Activated CD4-positive, alpha-beta T cell treated with anti-CD3 and anti-CD28 coated beads for 36 hours (primary cell): ENCODE measurements at regions not wholly inside any gene's neighbourhood (a gene's known extent, or its start where the extent isn't known, plus 50 kb on each side); places are given as distances from the start of the nearest gene placed in this dataset.
A peak's percentile ranks its signal among the peaks of the same experiment; 100 is the strongest.
"Not testable (repeated sequence)": the region's sequence is repeated elsewhere in the genome, so short reads cannot be mapped to it uniquely, and the experiment has no call there.

Experiments
- ATAC-seq: fragments of 200-7000 bp; cut with Tn5 transposase; one replicate; pipeline ENCODE4 v1.10.0; 2021; ENCODE audit warnings: mild to moderate bottlenecking, moderate library complexity
- CTCF ChIA-PET: fragments of 350-600 bp; sonication (Branson Sonifier 250); formaldehyde crosslinking; loops from one replicate; lab custom pipeline; 2021; ENCODE audit warnings: antibody characterized with exemption; lab: Charles Lee
- POLR2A ChIA-PET: fragments of 350-600 bp; sonication (Branson Sonifier 250); formaldehyde crosslinking; loops from one replicate; lab custom pipeline; 2021; ENCODE audit warnings: antibody characterized with exemption, inconsistent platforms; lab: Charles Lee
- DNase-seq: peaks from one replicate; pipeline ENCODE4 v3.0.0-alpha.2; 2020
- H3K27ac Mint-ChIP-seq: one replicate; pipeline ENCODE4 v1.8.0; 2021; ENCODE audit warnings: mixed read lengths
- H3K27me3 Mint-ChIP-seq: one replicate; pipeline ENCODE4 v1.8.0; 2021; ENCODE audit warnings: mixed read lengths
- H3K36me3 Mint-ChIP-seq: one replicate; pipeline ENCODE4 v1.8.0; 2021; ENCODE audit warnings: low read depth, mixed read lengths
- H3K4me1 Mint-ChIP-seq: one replicate; pipeline ENCODE4 v1.8.0; 2021; ENCODE audit warnings: mixed read lengths
- H3K4me3 Mint-ChIP-seq: one replicate; pipeline ENCODE4 v1.8.0; 2021; ENCODE audit warnings: mild to moderate bottlenecking, moderate library complexity, mixed read lengths
- H3K9me3 Mint-ChIP-seq: one replicate; pipeline ENCODE4 v1.8.0; 2021; ENCODE audit warnings: low read depth, mixed read lengths
- intact Hi-C, 2 experiments: fragments of 100-400 bp; cut with DNase I in 1 of 2; cut with micrococcal nuclease in 1 of 2; formaldehyde crosslinking; loops; one replicate each; pipeline versions ENCODE4 v1.14.2 to v1.15.1; 2022 to 2024; cut with DNase I, micrococcal nuclease

DNA sequence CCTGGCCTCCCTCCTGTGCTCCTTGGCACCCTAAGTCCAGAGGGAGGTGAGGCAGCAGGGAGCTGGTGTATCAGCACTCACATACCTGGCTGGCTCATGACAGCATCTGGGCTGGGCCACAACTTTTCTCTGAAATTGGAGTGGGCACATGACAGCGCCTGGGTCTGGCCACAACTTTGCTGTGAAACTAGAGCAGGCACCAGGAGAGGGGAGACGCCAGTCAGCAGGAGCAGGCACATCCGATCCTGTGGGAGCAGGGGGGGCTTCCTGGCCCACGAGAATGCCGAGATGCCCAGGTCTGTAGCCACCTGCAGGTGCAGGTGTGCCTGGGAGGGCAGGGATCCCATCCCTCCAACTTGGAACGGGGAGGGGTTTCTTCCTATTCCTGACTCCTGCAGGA lies 69.7 kb upstream of the PPP3CA start:
- POLR2A ChIA-PET, result interaction anchor here (1.4 kb wide), 1 partner anchor 110 kb away, joined by 3 read pairs; no protein-coding TSS in a partner anchor

DNA sequence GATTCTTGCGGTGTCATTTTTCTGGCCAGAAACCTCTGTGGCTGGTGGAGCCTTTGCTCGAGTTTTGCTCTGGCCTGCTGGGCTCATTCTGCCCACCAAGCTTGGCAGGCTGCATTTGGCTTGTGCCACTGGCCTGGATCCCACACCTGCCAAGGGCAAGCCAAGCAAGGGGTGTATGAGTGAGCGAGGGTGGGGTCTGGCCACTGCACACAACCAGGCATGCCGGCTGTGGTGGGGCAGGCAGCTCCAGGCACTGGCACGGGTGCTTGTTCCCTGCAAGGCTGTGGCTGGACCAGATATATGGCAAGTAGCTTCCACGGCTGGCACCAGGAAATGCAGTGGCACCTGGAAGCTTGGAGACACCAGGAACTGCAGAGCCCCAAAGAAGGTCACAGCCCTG lies 68.6 kb upstream of the PPP3CA start:
- CTCF ChIA-PET, result interaction anchor here (1.0 kb wide), 1 partner anchor 33 kb away, joined by 3 read pairs; no protein-coding TSS in a partner anchor

More for the DNA sequence above, 69.7 kb upstream of the PPP3CA start:
- intact Hi-C loops, result loop anchor here in 1 of 2 experiments (5.0 to 10.0 kb wide), 4 partner anchors 380 to 1322 kb away; no protein-coding TSS in a partner anchor
- no peaks in the 10 kb centered on the region for H3K36me3 Mint-ChIP-seq
- H3K4me3 Mint-ChIP-seq, result no peak overlapping the region
- CTCF ChIA-PET, result no interaction called here
- H3K27ac Mint-ChIP-seq, result no peak overlapping the region
- DNase-seq (no peak), ATAC-seq (no peak)
- peaks cover 39% of the 10 kb centered on the region for H3K4me1 Mint-ChIP-seq
- peaks cover 41% of the 10 kb centered on the region for H3K27me3 Mint-ChIP-seq
- H3K9me3 Mint-ChIP-seq, result peaks cover 4% of the 10 kb centered on the region

DNA sequence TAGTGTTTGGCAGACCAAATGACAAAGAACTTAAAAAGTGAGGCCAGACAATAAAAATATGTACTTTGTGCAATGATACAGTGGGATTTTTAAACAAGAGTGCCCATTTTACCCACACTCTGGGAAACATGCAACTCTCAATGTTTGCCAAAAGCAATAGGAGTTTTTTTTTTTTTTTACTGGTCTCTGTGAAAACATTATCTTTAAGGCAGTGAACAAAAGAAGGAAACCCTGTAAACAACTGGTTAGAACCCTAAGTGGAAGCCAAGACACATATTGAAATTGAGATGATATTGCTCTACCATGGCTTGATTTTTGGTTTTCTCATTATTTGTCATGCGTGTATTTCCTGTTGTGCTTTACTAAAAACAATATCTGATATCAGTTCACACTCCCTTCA lies 67.2 kb upstream of the PPP3CA start:
- Mint-ChIP-seq H3K4me3 (no peak overlapping the region), H3K36me3 (no peaks in the 10 kb centered on the region), H3K27me3 (peaks cover 31% of the 10 kb centered on the region), H3K4me1 (peaks cover 30% of the 10 kb centered on the region), H3K9me3 (peaks cover 4% of the 10 kb centered on the region), H3K27ac (no peak overlapping the region)
- CTCF ChIA-PET, result no interaction called here
- DNase-seq (no peak), ATAC-seq (no peak)
- POLR2A ChIA-PET, result no interaction called here
- intact Hi-C loops, result loop anchor here in 1 of 2 experiments (10.0 kb wide), 1 partner anchor 1320 kb away; no protein-coding TSS in a partner anchor

More for the DNA sequence above, 68.6 kb upstream of the PPP3CA start:
- no peak for ATAC-seq
- H3K4me3 Mint-ChIP-seq, result no peak overlapping the region
- intact Hi-C loops, result loop anchor here in 1 of 2 experiments (5.0 to 10.0 kb wide), 4 partner anchors 379 to 1321 kb away; no protein-coding TSS in a partner anchor
- H3K27ac Mint-ChIP-seq, result no peak overlapping the region
- DNase-seq, result no peak
- H3K4me1 Mint-ChIP-seq, result peaks cover 40% of the 10 kb centered on the region
- peaks cover 4% of the 10 kb centered on the region for H3K9me3 Mint-ChIP-seq
- POLR2A ChIA-PET, result no interaction called here
- peaks cover 40% of the 10 kb centered on the region for H3K27me3 Mint-ChIP-seq
- no peaks in the 10 kb centered on the region for H3K36me3 Mint-ChIP-seq

DNA sequence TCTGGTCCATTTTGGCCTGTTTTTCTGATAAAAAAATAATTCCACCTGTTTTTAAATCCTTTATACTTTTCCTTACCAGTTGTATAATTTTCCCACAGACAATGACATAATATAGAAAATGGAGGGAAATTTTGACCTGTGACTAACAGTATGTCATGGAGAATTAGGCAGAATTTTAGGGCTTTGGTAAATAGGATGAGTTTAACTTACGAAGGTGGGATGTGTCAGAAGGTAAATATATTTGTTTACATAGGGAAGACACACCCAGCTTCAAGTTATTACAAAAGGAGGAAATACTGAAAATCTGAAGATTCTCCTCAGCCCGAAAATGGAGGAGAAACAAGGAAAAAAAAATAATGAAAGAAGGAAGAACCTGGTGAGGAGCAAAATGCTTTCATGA lies 64.6 kb upstream of the PPP3CA start:
- Mint-ChIP-seq H3K27ac (no peak overlapping the region), H3K27me3 (peaks cover 34% of the 10 kb centered on the region), H3K4me3 (no peak overlapping the region), H3K4me1 (peaks cover 7% of the 10 kb centered on the region), H3K36me3 (no peaks in the 10 kb centered on the region), H3K9me3 (peaks cover 4% of the 10 kb centered on the region)
- intact Hi-C loops, result loop anchor here in 1 of 2 experiments (10.0 kb wide), 1 partner anchor 1317 kb away; no protein-coding TSS in a partner anchor
- DNase-seq, result no peak
- POLR2A ChIA-PET, result no interaction called here
- no peak for ATAC-seq
- CTCF ChIA-PET, result interaction anchor here (0.7 to 1.3 kb wide), 2 partner anchors 8 to 292 kb away, joined by 3 read pairs; no protein-coding TSS in a partner anchor

DNA sequence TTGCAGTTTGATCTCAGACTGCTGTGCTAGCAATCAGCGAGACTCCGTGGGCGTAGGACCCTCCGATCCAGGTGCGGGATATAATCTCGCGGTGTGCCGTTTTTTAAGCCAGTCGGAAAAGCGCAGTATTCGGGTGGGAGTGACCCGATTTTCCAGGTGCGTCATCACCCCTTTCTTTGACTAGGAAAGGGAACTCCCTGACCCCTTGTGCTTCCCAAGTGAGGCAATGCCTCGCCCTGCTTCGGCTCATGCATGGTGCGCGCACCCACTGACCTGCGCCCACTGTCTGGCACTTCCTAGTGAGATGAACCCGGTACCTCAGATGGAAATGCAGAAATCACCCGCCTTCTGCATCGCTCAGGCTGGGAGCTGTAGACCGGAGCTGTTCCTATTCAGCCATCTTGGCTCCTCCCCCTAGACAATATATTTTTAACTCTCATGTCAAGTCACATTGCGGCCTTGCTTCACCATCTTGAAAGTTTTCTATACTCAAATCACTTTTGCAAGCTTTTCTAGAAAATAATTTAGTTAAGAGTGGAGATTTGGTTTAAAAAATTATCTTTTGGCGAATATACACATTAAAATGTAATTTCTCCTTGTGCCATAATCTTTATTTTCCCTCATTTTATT lies 64.1 kb upstream of the PPP3CA start:
- ATAC-seq, H3K4me3 Mint-ChIP-seq, POLR2A ChIA-PET, H3K4me1 Mint-ChIP-seq, DNase-seq, H3K36me3 Mint-ChIP-seq, H3K9me3 Mint-ChIP-seq, H3K27ac Mint-ChIP-seq: not testable (repeated sequence)
- peaks cover 33% of the 10 kb centered on the region for H3K27me3 Mint-ChIP-seq
- intact Hi-C loops, result loop anchor here in 1 of 2 experiments (10.0 kb wide), 1 partner anchor 1317 kb away; no protein-coding TSS in a partner anchor
- CTCF ChIA-PET, result interaction anchor here (1.3 kb wide), 1 partner anchor 293 kb away, joined by 3 read pairs; no protein-coding TSS in a partner anchor

DNA sequence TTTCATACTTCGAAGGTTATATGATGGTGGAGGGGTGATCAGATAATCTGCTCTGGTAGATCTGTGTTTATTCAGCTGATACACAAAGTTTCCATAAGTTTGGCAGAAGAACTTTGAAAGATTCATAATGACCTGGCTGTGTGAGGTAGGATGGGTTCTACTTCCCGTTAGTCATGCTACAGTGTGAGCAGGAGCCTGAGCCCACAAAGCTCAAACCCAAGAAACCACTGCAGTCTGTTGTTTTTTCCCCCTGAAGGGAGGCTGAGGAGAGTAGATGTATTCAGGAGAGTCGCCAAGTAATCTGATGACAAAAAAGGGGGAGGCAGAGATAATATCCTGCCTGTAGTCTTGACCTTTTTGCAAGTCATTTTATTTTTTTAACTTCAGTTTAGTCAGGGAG lies 52.8 kb upstream of the PPP3CA start:
- DNase-seq, result peak; percentile 31
- no peaks in the 10 kb centered on the region for H3K36me3 Mint-ChIP-seq
- ChIA-PET POLR2A (interaction anchor here (0.6 kb wide), 1 partner anchor 10 kb away, joined by 4 read pairs; no protein-coding TSS in a partner anchor), CTCF (no interaction called here)
- H3K27me3 Mint-ChIP-seq, result peaks cover 22% of the 10 kb centered on the region
- no peak overlapping the region for H3K4me3 Mint-ChIP-seq
- H3K27ac Mint-ChIP-seq, result no peak overlapping the region
- peaks cover 3% of the 10 kb centered on the region for H3K9me3 Mint-ChIP-seq
- ATAC-seq, result peak; percentile 79
- peaks cover 8% of the 10 kb centered on the region for H3K4me1 Mint-ChIP-seq
- intact Hi-C loops, result no loop called here

DNA sequence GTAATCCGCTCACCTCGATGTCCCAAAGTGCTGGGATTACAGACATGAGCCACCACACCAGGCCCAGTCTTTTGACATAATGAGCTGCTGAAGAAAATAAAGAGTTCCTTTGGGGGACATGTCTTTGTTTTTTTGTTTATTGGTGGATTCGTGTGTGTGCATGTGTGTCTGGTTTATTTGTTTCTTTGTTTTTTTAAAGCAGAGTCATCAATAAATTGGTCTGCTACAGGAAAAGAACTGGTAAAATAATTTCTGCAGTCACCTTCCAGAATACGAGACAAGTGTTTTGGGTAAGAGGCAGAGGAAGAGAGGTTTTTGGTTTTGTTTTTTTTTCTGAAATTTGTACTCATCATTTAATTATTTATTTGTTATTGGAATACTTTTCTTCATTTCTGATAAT lies 51.5 kb upstream of the PPP3CA start:
- Mint-ChIP-seq H3K9me3 (no peaks in the 10 kb centered on the region), H3K4me3 (no peak overlapping the region), H3K4me1 (peaks cover 8% of the 10 kb centered on the region), H3K27me3 (peaks cover 24% of the 10 kb centered on the region), H3K27ac (no peak overlapping the region), H3K36me3 (no peaks in the 10 kb centered on the region)
- ChIA-PET CTCF (no interaction called here), POLR2A (no interaction called here)
- ATAC-seq, result no peak
- DNase-seq, result no peak
- intact Hi-C loops, result no loop called here
